GM10266 (cell line): ENCODE measurements at regions not wholly inside any gene's neighbourhood (a gene's known extent, or its start where the extent isn't known, plus 50 kb on each side); places are given as distances from the start of the nearest gene placed in this dataset.

Source experiments
- DNase-seq: peaks from one replicate; pipeline ENCODE4 v3.0.0; 2012; ENCODE audit errors: extremely low spot score
- CTCF ChIP-seq: IDR thresholded peaks from 2 replicates; pipeline ENCODE4 v1.5.1; 2012; ENCODE audit warnings: mild to moderate bottlenecking, low read depth; ENCODE audit not compliant: control insufficient read depth, insufficient read depth; ENCODE audit errors: missing control alignments

- no peak for DNase-seq
- no peak for TF ChIP-seq CTCF
Measured at GRCh38 chr1:222243902-222244301, 304.0 kb downstream of the HHIPL2 start.

GRCh38 chr1:222242492-222242891 is 305.4 kb downstream of the HHIPL2 start:
- no peak for DNase-seq
- no peak for TF ChIP-seq CTCF

- no peak for DNase-seq
- no peak for TF ChIP-seq CTCF
Measured at GRCh38 chr1:222241410-222241809, 306.5 kb downstream of the HHIPL2 start.

GRCh38 chr1:222240536-222241181 is 307.2 kb downstream of the HHIPL2 start:
- no peak for DNase-seq
- TF ChIP-seq CTCF = no peak

GRCh38 chr1:222239130-222239529 is 308.8 kb downstream of the HHIPL2 start:
- TF ChIP-seq CTCF = no peak
- no peak for DNase-seq

- no peak for DNase-seq
- TF ChIP-seq CTCF = no peak
Measured at GRCh38 chr1:222234351-222234750, 313.6 kb downstream of the HHIPL2 start.

GRCh38 chr1:222233444-222234158 is 314.3 kb downstream of the HHIPL2 start:
- DNase-seq = no peak
- no peak for TF ChIP-seq CTCF
